Keratinocyte (primary cell): ENCODE measurements at regions not wholly inside any gene's neighbourhood (a gene's known extent, or its start where the extent isn't known, plus 50 kb on each side); places are given as distances from the start of the nearest gene placed in this dataset.
A peak's percentile ranks its signal among the peaks of the same experiment; 100 is the strongest.
"Not testable (repeated sequence)": the region's sequence is repeated elsewhere in the genome, so short reads cannot be mapped to it uniquely, and the experiment has no call there.

Experiments used
- DNase-seq: peaks from one replicate; pipeline ENCODE4 v3.0.0-alpha.2; 2011; ENCODE audit warnings: low read depth, missing footprints, low spot score
- FAIRE-seq: peaks from 2 replicates; lab custom pipeline; 2011; peaks lifted over from hg19 to GRCh38; lab: Jason Lieb, UNC
- H2AFZ ChIP-seq: 2 replicates; pipeline ENCODE4 v1.6.0; 2012; ENCODE audit warnings: low read length, control low read depth, inconsistent platforms; ENCODE audit not compliant: control insufficient read depth
- H3K27ac ChIP-seq: 2 replicates; pipeline ENCODE4 v1.5.1; 2011; ENCODE audit warnings: low read length; ENCODE audit not compliant: control insufficient read depth, insufficient read depth
- H3K27me3 ChIP-seq: 3 replicates; pipeline ENCODE4 v1.6.0; 2011; ENCODE audit warnings: low read length; ENCODE audit not compliant: control insufficient read depth, insufficient read depth; ENCODE audit errors: extremely low read depth
- H3K36me3 ChIP-seq, 2 experiments: 2 replicates in 1 of 2; 3 replicates in 1 of 2; pipeline ENCODE4 v1.5.1; 2011; ENCODE audit warnings: low read length in 2 of 2, mild to moderate bottlenecking in 1 of 2; ENCODE audit not compliant: control insufficient read depth in 2 of 2, insufficient read depth in 2 of 2; ENCODE audit errors: extremely low read depth in 1 of 2
- H3K4me1 ChIP-seq: 3 replicates; pipeline ENCODE4 v1.5.1; 2011; ENCODE audit warnings: low read length; ENCODE audit not compliant: control insufficient read depth, insufficient read depth; ENCODE audit errors: extremely low read depth
- H3K4me2 ChIP-seq: 3 replicates; pipeline ENCODE4 v1.6.0; 2011; ENCODE audit warnings: low read depth, low read length; ENCODE audit not compliant: control insufficient read depth, insufficient read depth; ENCODE audit errors: extremely low read depth
- H3K4me3 ChIP-seq, 3 experiments: fragments of 200-600 bp in 1 of 3; sonication (generic) in 1 of 3; 2 replicates in 2 of 3; 3 replicates in 1 of 3; pipeline ENCODE4 v1.5.1; 2011 to 2016; ENCODE audit warnings: low read length in 3 of 3, mild to moderate bottlenecking in 3 of 3, control low read depth in 2 of 3, inconsistent platforms in 1 of 3, low read depth in 1 of 3, mixed read lengths in 1 of 3, mixed run types in 1 of 3, moderate library complexity in 1 of 3; ENCODE audit not compliant: control insufficient read depth in 2 of 3, insufficient read depth in 2 of 3; ENCODE audit errors: extremely low read depth in 1 of 3
- H3K79me2 ChIP-seq: 2 replicates; pipeline ENCODE4 v1.6.0; 2012; ENCODE audit warnings: low read length; ENCODE audit not compliant: control insufficient read depth, insufficient read depth
- H3K9ac ChIP-seq: 3 replicates; pipeline ENCODE4 v1.6.0; 2011; ENCODE audit warnings: low read length; ENCODE audit not compliant: control insufficient read depth, insufficient read depth; ENCODE audit errors: extremely low read depth
- H3K9me1 ChIP-seq: 3 replicates; pipeline ENCODE4 v1.6.0; 2011; ENCODE audit warnings: low read length; ENCODE audit not compliant: control insufficient read depth, insufficient read depth; ENCODE audit errors: extremely low read depth
- H3K9me3 ChIP-seq: 2 replicates; pipeline ENCODE4 v1.5.1; 2012; ENCODE audit warnings: low read depth, low read length; ENCODE audit not compliant: control insufficient read depth
- H4K20me1 ChIP-seq: 3 replicates; pipeline ENCODE4 v1.6.0; 2011; ENCODE audit warnings: low read length; ENCODE audit not compliant: control insufficient read depth, insufficient read depth; ENCODE audit errors: extremely low read depth
- CTCF ChIP-seq, 3 experiments: IDR thresholded peaks in 1 of 3; conservative IDR thresholded peaks in 1 of 3; optimal IDR thresholded peaks in 1 of 3; 2 replicates in 2 of 3; 3 replicates in 1 of 3; pipeline versions ENCODE3 to v1.5.1; 2011; ENCODE audit warnings: low read length in 3 of 3, mild to moderate bottlenecking in 3 of 3, moderate library complexity in 2 of 3, control low read depth in 1 of 3, inconsistent platforms in 1 of 3; ENCODE audit not compliant: insufficient read depth in 2 of 3; ENCODE audit errors: extremely low read depth in 1 of 3
- EZH2 ChIP-seq: IDR thresholded peaks from one replicate; pipeline ENCODE4 v1.6.1; 2012; ENCODE audit warnings: inconsistent platforms, mild to moderate bottlenecking, low read length, moderate library complexity
- dilution Hi-C: fragments of 300-500 bp; cut with MboI; formaldehyde crosslinking; loops from one replicate; pipeline ENCODE4 v1.7.0; 2020; ENCODE audit warnings: low sequenced_read_pairs; ENCODE audit not compliant: extremely low pct_ligation_motif_present

- peaks cover 18% of the 10 kb centered on the region for H3K4me1 ChIP-seq
- no peak overlapping the region for H3K4me2 ChIP-seq
- DNase-seq (no peak), FAIRE-seq (no peak)
- no peak overlapping the region for H3K9ac ChIP-seq
- no peaks in the 10 kb centered on the region for H3K9me1 ChIP-seq
- no peak overlapping the region for H3K4me3 ChIP-seq
- no peaks in the 10 kb centered on the region for H4K20me1 ChIP-seq
- H3K27ac ChIP-seq = no peak overlapping the region
- dilution Hi-C loops = no loop called here
- no peaks in the 10 kb centered on the region for H3K36me3 ChIP-seq
- no peaks in the 10 kb centered on the region for H3K27me3 ChIP-seq
- TF ChIP-seq CTCF (optimal IDR thresholded peaks at IDR 0.05 in 1 of 3, IDR thresholded peaks at IDR 0.05 in 1 of 3, conservative IDR thresholded peaks at IDR 0.05 in 1 of 3; ENCODE audit: extremely low read depth in 1 of 3, insufficient read depth in 2 of 3, low read length in 3 of 3) (no peak), EZH2 (no peak)
- no peaks in the 10 kb centered on the region for H3K79me2 ChIP-seq
- H2AFZ ChIP-seq = no peak overlapping the region
- no peaks in the 10 kb centered on the region for H3K9me3 ChIP-seq
Measured at GRCh38 chr18:60066219-60066975, 166.6 kb downstream of the PMAIP1 start.

GRCh38 chr18:60064271-60064670 lies 164.5 kb downstream of the PMAIP1 start:
- Histone ChIP-seq H3K36me3 (no peaks in the 10 kb centered on the region), H3K79me2 (no peaks in the 10 kb centered on the region), H3K4me2 (no peak overlapping the region), H3K9me1 (no peaks in the 10 kb centered on the region), H2AFZ (no peak overlapping the region), H4K20me1 (no peaks in the 10 kb centered on the region), H3K27ac (no peak overlapping the region), H3K27me3 (no peaks in the 10 kb centered on the region), H3K9me3 (no peaks in the 10 kb centered on the region), H3K4me3 (no peak overlapping the region), H3K9ac (no peak overlapping the region), H3K4me1 (peaks cover 23% of the 10 kb centered on the region)
- DNase-seq (peak; percentile 62), FAIRE-seq (peak; percentile 91)
- dilution Hi-C loops = no loop called here
- TF ChIP-seq CTCF (optimal IDR thresholded peaks at IDR 0.05 in 1 of 3, IDR thresholded peaks at IDR 0.05 in 1 of 3, conservative IDR thresholded peaks at IDR 0.05 in 1 of 3; ENCODE audit: extremely low read depth in 1 of 3, insufficient read depth in 2 of 3, low read length in 3 of 3) (no peak), EZH2 (no peak)

- H3K27me3 ChIP-seq, H3K9ac ChIP-seq, H3K79me2 ChIP-seq, FAIRE-seq, H3K9me3 ChIP-seq, dilution Hi-C loops, H3K9me1 ChIP-seq, H3K4me3 ChIP-seq, H3K4me2 ChIP-seq, DNase-seq, H4K20me1 ChIP-seq, H3K36me3 ChIP-seq: not testable (repeated sequence)
- Histone ChIP-seq H2AFZ (peak overlapping the region; percentile 5), H3K4me1 (peaks cover 23% of the 10 kb centered on the region), H3K27ac (peak overlapping the region; percentile 15)
Measured at GRCh38 chr18:60062831-60063230, 163.0 kb downstream of the PMAIP1 start.
